HG02588 (cell line): ENCODE measurements at regions not wholly inside any gene's neighbourhood (a gene's known extent, or its start where the extent isn't known, plus 50 kb on each side); places are given as distances from the start of the nearest gene placed in this dataset.

Experiments used
- ATAC-seq: cut with Tn5 transposase; IDR thresholded peaks from one replicate; pipeline ENCODE4 v1.9.1; 2021; ENCODE audit warnings: mild to moderate bottlenecking, moderate library complexity; ENCODE audit not compliant: unreplicated experiment

- ATAC-seq = no peak
These were observed 539.4 kb upstream of the GJE1 start for GRCh38 chr6:141593311-141593710.

GRCh38 chr6:141587482-141588266 is 545.1 kb upstream of the GJE1 start:
- no peak for ATAC-seq

GRCh38 chr6:141580988-141581552 is 551.7 kb upstream of the GJE1 start:
- no peak for ATAC-seq

GRCh38 chr6:141580131-141580530 is 552.6 kb upstream of the GJE1 start:
- no peak for ATAC-seq

- no peak for ATAC-seq
These were observed 556.0 kb upstream of the GJE1 start for GRCh38 chr6:141576751-141577150.

- peak; percentile 82 for ATAC-seq
These were observed 569.6 kb upstream of the GJE1 start for GRCh38 chr6:141562851-141563763.

GRCh38 chr6:141562186-141562811 is 570.4 kb upstream of the GJE1 start:
- ATAC-seq = peak; percentile 27

- ATAC-seq = no peak
These were observed 571.6 kb upstream of the GJE1 start for GRCh38 chr6:141561154-141561553.

- peak; percentile 78 for ATAC-seq
These were observed 580.3 kb upstream of the GJE1 start for GRCh38 chr6:141552463-141552862.

GRCh38 chr6:141552031-141552430 is 580.7 kb upstream of the GJE1 start:
- ATAC-seq = no peak

GRCh38 chr6:141551318-141551717 is 581.4 kb upstream of the GJE1 start:
- no peak for ATAC-seq

- ATAC-seq = no peak
These were observed 582.3 kb upstream of the GJE1 start for GRCh38 chr6:141550471-141550870.

- no peak for ATAC-seq
These were observed 583.8 kb upstream of the GJE1 start for GRCh38 chr6:141548966-141549365.

- ATAC-seq = no peak
These were observed 591.0 kb upstream of the GJE1 start for GRCh38 chr6:141541581-141542324.

GRCh38 chr6:141540207-141540606 is 592.5 kb upstream of the GJE1 start:
- ATAC-seq = no peak

GRCh38 chr6:141539617-141540016 is 593.1 kb upstream of the GJE1 start:
- no peak for ATAC-seq

- no peak for ATAC-seq
These were observed 600.5 kb upstream of the GJE1 start for GRCh38 chr6:141532211-141532610.

GRCh38 chr6:141531040-141531439 is 601.7 kb upstream of the GJE1 start:
- ATAC-seq = no peak

GRCh38 chr6:141528596-141528995 is 604.1 kb upstream of the GJE1 start:
- no peak for ATAC-seq

- ATAC-seq = no peak
These were observed 605.7 kb upstream of the GJE1 start for GRCh38 chr6:141526985-141527384.
